Upper lobe of left lung (tissue), 4 donors: ENCODE measurements at regions not wholly inside any gene's neighbourhood (a gene's known extent, or its start where the extent isn't known, plus 50 kb on each side); places are given as distances from the start of the nearest gene placed in this dataset.

ENCODE experiments used
- CTCF ChIP-seq, 6 experiments: fragments of 450-650 bp in 4 of 6; fragments of 200-600 bp in 2 of 6; sonication (generic) in 2 of 6; IDR thresholded peaks; one replicate each; pipeline ENCODE4 v1.5.1; 2016 to 2019; ENCODE audit warnings: antibody characterized with exemption in 6 of 6
- POLR2A ChIP-seq, 4 donors: fragments of 450-650 bp; IDR thresholded peaks; one replicate each; pipeline ENCODE4 v1.5.1; 2016 to 2017; ENCODE audit warnings: antibody characterized with exemption in 4 of 4, mild to moderate bottlenecking in 2 of 4
- POLR2AphosphoS5 ChIP-seq, 2 donors: sonication (generic); formaldehyde crosslinking; IDR thresholded peaks; one replicate each; pipeline ENCODE4 v1.5.1; 2017; ENCODE audit warnings: antibody characterized with exemption in 2 of 2

- TF ChIP-seq CTCF (IDR thresholded peaks at IDR 0.05), result no peak
- no peak for TF ChIP-seq POLR2A (IDR thresholded peaks at IDR 0.05)
- no peak for TF ChIP-seq POLR2AphosphoS5 (IDR thresholded peaks at IDR 0.05)
These were observed 61.6 kb upstream of the ATP5PO start for GRCh38 chr21:33977017-33977720.
